AG08395 (cell line): ENCODE measurements at regions not wholly inside any gene's neighbourhood (a gene's known extent, or its start where the extent isn't known, plus 50 kb on each side); places are given as distances from the start of the nearest gene placed in this dataset.
"Not testable (repeated sequence)": the region's sequence is repeated elsewhere in the genome, so short reads cannot be mapped to it uniquely, and the experiment has no call there.

Source experiments
- DNase-seq: peaks from one replicate; pipeline ENCODE4 v3.0.0; 2012; ENCODE audit warnings: mixed read lengths, low spot score

DNA sequence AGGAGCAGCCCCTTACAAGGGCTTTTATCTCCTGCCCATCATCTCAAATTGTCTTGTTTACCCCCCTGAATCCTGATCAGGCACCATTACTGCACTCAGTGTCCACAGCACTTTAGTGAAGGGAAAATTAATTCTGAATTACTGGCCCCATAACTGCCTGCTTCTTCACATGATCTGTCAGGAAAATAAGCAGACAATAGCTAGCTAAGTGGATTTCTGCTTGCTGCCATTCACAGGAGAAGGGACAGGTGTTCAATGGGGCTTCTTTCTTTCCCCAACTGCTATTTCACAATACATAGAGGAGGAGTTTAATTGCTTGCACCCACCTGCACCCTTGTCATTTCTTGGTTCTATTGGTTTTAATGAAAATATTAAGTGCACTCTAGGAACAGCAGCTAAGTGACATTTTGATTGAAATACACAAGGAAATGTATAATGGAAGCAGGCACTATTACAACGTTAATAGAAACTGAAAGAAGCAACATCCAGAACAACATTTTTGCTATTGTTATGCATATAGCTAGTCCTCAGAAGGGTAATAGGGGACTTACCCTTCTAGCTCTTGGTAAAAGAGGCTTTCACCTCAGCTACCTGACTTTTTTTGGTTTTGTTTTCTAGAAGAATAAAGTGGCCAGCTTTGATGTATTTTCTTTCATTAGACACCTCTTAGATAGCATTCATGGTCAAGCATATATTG, 599.3 kb upstream of the TLE4 start:
- no peak for DNase-seq

DNA sequence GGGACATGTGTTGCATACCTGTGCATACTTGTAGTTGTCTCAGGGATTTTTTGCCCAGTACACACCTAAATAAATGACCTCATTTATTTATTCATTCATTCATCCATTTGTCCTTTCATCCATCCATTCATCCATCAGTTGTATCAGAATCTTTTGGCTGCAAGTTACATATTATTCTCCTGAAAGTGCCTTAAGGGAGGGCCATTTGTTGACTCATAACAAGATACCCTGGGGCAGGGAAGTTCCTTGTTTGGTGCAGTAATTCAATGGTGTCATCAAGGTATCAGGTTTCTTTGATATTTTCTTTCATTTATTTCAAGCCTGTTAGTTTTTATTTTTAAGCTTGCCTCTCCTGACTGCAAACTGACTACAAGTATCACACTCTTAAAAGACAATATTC, 597.9 kb upstream of the TLE4 start:
- peak; percentile 27 for DNase-seq

DNA sequence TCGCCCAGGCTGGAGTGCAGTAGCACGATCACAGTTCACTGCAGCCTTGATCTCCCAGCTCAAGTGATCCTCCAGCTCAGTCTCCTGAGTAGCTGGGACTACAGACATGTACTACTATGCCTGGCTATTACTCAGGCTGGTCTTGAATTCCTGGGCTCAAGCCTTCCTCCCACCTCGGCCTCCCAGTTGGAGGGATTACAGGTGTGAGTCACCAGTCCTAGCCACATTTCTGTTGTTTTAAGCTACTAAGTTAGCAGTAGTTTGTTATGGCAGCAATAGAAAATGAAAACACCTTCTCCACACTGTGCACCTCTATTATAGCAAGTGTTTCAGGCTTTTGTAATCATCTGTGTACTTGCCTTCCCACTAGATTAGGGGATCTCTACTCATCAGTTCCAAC, 588.9 kb upstream of the TLE4 start:
- DNase-seq = no peak

DNA sequence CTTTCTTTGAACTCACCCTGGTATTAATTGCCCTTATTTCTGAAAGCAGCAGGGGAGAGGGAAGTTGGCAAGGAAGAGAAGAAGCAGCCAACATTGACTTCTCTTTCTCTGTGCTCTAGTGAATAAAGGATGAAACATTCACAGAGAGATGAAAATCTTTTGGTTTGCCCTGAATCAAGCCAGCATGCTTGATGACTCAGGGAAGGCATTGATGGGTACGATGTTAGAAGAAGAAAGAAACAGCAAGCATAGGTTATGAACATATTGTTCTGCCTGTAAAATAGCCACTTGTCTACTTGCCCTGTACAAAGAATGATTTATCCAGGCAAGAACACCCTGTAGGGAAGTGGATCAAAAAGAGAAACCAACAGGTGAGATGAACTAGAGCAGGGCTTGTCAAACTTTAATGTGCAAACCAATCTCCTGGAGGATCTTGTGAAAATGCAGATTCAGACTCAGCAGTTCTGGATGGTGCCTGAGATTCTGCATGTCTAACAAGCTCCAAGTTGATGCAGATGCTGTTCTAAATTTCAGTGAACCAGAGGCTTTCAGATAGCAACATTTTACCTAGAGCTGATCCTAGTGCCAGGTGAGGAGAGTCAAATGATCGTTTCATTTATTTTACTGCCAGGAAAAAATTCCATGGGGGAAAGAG, 586.6 kb upstream of the TLE4 start:
- peak; percentile 15 for DNase-seq

DNA sequence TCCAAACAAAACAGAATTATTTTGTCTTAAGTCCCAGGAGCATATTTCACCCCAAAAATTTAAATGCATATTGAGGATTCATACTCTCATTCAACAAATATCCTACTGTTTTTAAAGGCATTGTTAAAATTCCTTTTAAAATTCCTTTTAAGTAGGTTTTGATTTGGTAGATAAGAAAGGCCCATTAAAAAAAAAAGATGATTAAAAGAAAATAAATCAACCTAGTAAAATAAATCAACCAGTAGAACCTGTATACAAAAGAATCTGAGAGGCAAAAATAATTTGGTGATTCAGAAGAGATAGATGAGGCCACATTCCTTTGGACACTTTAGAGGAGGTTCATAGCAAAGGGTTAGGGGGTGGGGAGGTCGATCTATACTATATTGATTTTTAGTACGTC, 585.3 kb upstream of the TLE4 start:
- no peak for DNase-seq

DNA sequence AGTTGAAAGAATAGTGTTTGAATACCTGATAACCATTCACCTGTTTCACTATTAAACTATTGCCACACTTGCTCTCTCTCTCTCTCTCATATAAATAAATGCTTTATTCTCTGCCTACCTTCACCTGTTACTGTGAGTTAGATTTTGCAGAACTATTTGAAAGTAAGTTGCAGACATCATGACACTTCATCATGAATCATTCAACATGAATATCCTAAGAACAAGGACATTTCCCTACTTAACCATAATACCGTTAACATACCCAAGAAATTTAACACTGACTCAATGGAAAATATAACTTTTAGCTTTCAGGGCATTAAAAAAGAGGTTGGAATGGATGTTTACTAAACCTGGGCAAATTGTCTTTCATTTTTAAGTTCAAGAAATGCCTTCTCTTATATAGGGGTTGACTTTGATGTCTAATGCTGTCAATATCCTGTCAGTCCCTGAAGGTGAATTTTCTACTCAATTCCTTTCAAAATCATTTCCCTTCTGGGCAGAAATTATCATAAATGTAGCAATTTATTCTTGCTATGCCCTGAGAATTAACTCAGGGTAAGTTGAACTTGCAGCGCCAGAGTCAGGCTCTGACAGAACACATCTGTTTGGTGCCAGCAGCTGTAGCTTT, 582.6 kb upstream of the TLE4 start:
- DNase-seq = no peak

DNA sequence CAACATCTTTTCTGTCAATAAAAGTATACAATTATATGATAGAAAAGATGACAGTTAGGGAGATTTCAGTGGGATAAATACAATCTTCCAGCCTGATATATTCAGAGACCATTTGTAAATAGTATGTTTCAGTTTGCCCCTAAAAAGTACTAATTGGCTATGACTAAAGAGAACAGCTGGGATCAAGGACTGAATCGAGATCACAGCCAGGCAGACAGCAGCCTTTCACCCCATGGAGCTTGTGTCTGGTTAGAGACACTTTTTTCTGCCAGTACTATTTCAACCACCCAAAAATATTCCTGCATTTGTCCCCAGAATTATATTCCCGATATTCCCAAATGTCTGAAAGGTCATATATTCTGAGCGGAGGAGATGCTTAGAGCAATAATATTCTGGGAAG, 577.3 kb upstream of the TLE4 start:
- DNase-seq = no peak

DNA sequence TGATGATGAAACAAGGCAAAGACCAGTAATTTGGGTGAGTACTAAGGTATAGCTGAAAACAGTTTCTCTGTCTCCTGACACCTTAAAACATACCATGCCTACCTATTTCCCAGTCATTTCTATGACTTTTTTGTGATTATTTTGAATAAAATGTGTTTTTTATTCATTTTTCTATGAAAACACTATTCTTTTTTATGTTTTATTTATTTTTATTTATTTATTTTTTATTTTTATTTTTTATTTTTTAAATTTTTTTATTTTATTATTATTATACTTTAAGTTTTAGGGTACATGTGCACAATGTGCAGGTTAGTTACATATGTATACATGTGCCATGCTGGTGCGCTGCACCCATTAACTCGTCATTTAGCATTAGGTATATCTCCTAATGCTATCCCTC, 576.8 kb upstream of the TLE4 start:
- DNase-seq = not testable (repeated sequence)

DNA sequence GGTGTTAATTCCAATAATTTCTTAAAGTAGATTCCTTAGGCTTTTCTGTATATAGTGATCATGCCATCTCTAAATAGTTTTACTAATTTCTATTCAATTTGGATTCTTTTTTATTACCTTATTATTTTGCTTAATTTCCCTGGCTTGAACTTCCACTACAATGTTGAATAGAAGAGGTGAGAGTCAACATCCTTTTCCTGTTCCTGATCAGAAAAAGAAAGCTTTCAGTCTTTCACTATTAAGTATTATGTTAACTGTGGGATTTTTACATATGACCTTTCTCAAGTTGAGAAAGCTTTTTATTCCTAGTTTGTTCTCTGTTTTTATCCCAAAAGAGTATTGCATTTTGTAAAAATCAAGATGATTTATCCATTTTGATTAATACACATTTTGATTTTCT, 574.5 kb upstream of the TLE4 start:
- no peak for DNase-seq

DNA sequence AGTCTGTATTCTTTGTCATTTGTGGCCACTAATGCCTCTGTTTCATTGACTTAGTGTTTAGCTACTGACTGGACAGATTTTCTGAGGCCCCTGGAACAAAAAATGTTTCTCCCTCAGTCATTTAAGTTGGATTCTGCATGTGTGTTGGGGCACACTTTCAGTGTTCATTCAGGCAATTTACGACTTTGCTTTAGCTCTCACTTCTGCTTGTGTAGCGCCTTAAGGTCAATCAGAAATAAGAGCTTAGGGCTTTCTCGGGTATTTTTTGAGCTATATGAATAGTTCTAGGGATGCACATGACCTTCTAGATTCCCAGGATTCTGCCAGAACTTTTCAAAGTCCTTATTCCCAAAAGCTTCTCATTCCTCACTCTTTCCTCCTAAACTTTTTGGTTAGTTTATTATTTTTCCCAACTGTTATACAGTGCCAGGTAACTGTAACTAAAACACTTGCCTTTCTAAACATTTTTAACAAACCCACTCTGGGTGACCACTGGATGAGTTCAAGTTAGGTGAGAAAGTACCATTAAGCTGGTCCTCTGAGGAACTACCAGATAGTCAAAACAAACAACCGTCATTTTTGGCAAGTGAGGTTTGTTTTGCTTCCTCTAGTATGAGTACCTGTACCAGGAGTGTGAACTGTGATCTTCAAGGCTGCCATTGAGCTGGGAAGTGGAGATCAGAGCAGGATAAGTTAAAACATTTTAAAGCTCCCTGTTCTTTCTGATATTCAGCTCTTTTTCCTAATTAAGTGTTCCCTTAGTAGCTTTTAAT, 571.3 kb upstream of the TLE4 start:
- DNase-seq = no peak

DNA sequence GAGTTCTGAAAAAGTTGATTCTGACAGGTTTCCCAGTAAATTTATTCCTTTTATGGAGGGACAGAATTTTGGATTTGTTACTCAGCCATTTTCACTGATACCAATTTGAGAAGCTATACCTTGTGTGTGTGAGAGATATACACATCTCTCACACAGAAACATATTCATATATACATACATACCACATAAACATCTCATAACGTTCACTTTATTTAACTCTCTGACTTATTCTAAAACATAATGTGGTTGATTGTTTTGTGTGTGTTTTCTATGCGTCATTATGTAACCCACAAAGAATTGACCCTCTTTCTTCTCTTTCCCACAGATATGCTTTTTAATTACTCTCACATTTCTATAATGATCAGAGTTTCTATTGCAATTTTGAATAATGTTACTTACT, 570.8 kb upstream of the TLE4 start:
- no peak for DNase-seq

DNA sequence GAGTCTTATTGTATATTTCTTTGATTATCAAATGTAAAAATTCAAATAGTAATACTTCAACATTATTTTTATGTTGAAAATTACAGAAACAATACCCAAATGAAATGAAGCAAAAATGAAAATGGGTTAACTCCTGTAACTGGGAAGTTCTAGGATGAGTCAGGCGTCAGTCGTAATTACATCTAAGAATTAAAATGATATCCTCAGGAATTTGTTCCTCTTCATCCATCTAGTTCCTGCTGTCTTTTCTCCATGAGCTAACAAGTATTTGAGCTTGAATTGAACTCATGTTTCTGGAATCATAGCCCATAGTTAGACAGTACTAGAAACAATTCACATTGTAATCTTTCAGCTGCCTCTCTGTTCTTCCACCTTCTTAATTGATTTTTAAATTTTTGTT, 568.3 kb upstream of the TLE4 start:
- no peak for DNase-seq

DNA sequence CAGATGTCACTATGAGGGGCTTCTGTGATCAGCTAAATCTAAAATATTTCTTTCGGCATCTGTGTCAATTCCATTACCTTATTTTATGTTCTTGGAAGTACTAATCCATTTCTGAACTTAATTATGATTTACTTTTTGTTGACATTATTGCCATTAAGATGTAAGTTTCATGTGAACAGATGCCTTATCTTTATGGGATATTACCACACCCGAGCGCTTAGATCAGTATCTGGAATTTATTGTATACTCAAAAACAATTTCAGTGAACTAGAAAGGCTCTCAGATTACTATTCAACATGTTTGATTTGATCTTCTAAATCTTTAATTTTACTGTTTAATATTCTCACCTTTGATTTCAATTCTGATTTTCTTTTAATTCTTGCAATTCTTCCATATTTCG, 567.7 kb upstream of the TLE4 start:
- no peak for DNase-seq

DNA sequence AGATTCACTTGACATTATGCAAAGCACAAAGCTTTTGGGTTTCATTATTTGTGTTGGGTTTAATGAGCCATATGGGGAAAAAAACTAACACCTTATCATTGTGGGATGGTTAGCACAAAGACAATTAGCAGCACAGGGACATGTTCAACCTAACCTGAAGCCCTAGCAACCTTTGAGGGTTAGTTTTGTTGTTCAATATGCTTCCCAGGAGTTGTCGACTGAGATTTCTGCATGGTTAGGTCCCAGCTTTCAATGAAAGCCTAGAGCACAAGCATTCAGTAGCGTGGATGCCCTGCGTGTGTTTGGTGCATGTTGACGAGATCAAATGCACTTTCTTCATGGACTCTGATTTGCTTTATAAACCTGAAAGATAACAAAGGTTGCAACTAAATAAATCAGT, 565.2 kb upstream of the TLE4 start:
- DNase-seq = no peak

DNA sequence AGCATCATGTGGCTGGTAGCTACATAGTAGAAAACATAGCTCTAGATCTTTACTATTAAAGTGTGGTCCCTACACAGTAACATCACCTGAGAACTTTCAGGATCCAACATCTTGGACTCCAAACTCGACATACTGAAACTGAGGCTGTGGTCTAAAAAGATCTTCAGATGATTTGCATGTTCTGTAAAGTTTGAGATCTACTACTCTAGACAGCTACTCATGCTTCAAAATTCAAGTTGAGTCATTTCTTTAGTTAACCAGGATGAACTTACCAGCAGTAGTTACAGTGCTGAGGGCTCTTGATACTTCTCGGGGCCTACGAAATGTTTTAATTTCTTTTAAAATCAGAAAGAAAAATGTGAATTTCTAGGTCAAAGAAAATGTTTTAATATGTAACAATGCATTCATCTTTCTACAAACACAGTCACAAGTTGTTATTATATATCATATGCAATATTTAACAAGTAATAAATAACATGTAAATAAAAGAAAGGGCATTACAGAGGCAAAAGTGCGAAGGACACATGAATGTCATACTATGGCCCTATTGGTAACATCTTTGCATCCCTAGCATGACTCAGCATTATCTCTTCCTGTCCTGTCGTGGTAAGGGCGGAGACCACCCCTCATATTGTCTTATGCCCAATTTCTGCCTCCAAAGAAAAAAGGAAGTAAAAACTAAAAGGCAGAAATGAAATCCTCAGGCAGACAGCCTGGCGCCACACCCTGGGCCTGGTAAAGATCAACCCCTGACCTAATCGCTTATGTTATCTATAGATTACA, 563.9 kb upstream of the TLE4 start:
- DNase-seq = no peak

DNA sequence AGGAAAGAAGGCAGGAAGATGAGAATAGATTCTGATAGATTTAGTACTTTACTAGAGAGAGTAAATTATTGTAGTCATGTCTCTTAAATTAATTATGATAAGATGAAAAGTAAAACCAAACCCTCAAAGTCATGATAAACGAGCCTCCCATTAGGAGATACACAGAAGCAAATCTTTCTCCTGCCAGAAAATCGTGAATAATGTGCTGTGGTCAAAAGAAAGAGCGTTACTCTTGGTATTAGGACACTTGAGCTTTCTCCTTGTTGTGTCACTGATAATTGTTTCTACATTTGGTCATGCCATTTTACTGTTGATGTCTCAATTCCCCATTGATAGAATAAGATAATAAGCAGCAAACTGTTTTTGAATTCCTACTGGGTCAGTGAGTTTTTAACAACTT, 562.8 kb upstream of the TLE4 start:
- DNase-seq = no peak

DNA sequence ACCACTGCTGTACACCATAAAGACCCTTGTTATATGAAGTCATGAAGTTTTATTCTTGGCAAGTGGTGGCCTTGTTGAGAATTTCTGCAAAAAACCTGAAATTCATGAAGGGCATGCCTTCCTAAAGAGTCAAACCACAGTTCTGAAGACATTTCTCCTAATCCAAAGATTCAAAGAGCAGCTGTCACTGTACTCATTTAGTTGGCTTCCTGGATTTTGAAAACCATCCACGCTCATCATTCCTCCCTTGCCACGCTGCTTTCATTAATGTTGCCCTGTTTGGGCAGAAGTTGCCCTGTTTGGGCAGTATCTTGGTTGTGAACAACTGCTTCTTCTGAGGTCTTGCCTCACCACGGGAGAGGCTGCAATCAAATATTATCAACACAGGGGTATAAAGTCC, 560.3 kb upstream of the TLE4 start:
- DNase-seq = no peak

DNA sequence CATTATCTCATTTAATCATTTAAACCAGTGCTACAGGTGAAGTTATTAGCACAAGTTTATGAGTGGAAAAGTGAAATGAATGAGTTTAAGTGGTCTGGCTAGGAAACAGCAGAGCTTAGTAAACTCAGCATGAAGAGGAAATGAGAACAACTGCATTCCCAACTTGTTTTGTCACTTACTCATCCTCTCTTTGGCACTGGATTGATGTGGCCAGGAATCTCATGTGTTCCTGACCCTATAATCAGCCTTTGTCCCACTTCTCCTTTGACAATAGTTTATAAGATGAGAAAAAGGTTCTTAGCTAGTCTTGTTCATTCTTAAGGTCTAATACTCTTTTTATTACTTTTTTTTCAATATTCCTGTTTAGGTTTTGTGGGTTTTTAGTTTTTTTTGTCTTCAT, 559.2 kb upstream of the TLE4 start:
- peak; percentile 74 for DNase-seq

DNA sequence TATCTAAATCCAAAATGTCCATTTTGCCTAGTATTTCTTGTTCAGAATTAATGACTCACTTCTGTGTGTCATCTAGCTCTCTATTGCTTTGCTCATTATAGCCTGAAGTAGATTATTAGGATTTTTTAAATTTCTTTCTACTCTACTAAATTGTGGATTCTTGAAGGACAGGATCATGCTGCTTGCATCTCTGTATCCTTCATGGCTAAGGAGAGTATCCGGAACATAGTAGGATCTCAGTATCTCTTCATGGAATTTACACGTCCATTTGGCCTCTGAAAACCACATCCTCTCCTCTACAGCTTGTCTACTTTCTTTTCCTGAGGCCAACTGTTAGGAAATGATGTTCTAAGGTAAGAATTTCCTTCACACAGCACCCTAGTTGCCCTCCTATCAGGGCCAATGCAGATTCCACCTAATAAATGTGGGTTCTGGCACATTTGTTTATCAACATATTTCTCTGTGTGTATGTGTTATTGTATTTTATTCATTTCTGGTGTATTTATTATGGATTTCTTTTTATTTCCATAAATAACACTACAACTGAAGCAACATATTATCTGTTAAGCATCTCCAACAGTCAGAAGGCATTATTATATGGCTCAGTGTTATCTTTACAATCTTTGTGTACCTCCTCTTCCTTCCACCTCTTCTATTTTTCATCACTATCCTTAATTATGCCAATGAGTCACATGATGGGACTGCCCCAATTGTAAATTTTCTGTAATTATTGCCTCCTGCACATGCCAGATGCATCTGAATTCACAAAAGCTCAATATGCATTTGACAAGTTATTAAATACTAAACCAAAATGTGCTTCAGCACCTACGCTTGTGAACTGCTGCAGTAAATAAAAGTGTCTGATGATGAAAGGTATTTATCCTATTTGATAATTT, 557.8 kb upstream of the TLE4 start:
- peak; percentile 51 for DNase-seq

DNA sequence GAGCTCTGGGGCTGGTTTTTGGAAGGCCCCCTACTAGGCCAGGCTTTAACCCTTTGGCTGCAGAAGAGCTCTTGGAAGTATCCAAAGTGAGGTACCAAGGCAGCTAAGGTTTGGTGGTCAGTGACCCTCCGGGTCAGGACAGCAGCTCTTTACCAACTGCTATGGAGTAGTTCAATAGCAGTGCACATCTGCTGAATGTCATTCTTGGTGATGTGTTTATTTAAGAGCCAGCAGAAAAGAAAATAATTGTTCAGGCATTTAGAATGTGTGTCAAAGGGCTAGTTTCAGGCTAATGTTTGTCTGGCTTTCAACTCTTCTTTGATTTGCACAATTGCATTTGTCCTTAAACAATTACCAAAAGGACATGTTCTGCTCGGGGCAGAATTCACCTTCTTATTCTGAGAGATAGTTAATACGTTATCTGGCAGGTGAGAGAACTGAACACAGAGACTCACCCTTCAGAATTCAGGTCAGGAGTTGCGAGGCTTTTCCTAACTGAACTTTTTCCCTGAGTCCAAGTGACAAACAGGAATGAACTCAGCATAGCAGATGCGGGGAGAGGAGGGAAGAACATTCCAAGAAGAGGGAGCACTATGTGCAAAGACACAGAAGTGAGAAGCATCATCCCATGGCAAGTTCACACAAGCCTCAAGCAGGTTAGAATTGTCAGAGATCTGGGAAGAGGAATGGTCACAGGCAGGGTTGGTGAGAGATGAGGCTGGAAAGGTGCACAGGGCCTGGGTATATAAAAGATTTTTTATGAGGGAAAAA, 556.7 kb upstream of the TLE4 start:
- no peak for DNase-seq
